ENCODE measurements at regions not wholly inside any gene's neighbourhood (a gene's known extent, or its start where the extent isn't known, plus 50 kb on each side); places are given as distances from the start of the nearest gene placed in this dataset.

- H3K27me3 ChIP-seq (ENCODE audit: insufficient read depth, low read depth), result no peaks in the 10 kb centered on the region
- H3F3A ChIP-seq (ENCODE audit: insufficient read depth, low read depth), result no peaks in the 10 kb centered on the region
- no peak overlapping the region for H3K27ac ChIP-seq
- H4K20me1 ChIP-seq (ENCODE audit: insufficient read depth), result no peaks in the 10 kb centered on the region
- no peak for DNase-seq
- H3K36me3 ChIP-seq (ENCODE audit: low read depth), result no peaks in the 10 kb centered on the region
- TF ChIP-seq CTCF (conservative IDR thresholded peaks at IDR 0.05) (no peak), EZH2 (IDR thresholded peaks at IDR 0.05; ENCODE audit: low read depth) (no peak)
- H3K4me2 ChIP-seq, result no peak overlapping the region
- H3K9me2 ChIP-seq (ENCODE audit: insufficient read depth), result no peaks in the 10 kb centered on the region
- no TSS peak for BruUV-seq (replicated peaks)
- H3K9me3 ChIP-seq (ENCODE audit: insufficient read depth, low read depth), result no peaks in the 10 kb centered on the region
- no peaks in the 10 kb centered on the region for H3K79me2 ChIP-seq (ENCODE audit: low read depth)
- no peak overlapping the region for H3K4me3 ChIP-seq
- CTCF ChIA-PET, result interaction anchor here (0.6 kb wide), 1 partner anchor 1395 kb away, joined by 7 read pairs; no protein-coding TSS in a partner anchor
- 0 out of 2 replicates have a peak, but pooled peaks cover 9% of the 10 kb centered on the region for H3K4me1 ChIP-seq (replicated peaks; ENCODE audit: insufficient read depth)
- intact Hi-C loops (cut with micrococcal nuclease; ENCODE audit: unreplicated experiment), result no loop called here
- no peak overlapping the region for H2AFZ ChIP-seq
- POLR2A ChIA-PET (ENCODE audit: unreplicated experiment), result no interaction called here
These were observed 66.5 kb upstream of the CLCN4 start for GRCh38 chrX:10090319-10090718.

GRCh38 chrX:10095246-10095645, 61.5 kb upstream of the CLCN4 start:
- Histone ChIP-seq H2AFZ (no peak overlapping the region), H4K20me1 (ENCODE audit: insufficient read depth) (no peaks in the 10 kb centered on the region), H3K4me3 (no peak overlapping the region), H3K36me3 (ENCODE audit: low read depth) (no peaks in the 10 kb centered on the region), H3K27me3 (ENCODE audit: insufficient read depth, low read depth) (no peaks in the 10 kb centered on the region), H3K9me3 (ENCODE audit: insufficient read depth, low read depth) (no peaks in the 10 kb centered on the region), H3K79me2 (ENCODE audit: low read depth) (no peaks in the 10 kb centered on the region), H3K9me2 (ENCODE audit: insufficient read depth) (no peaks in the 10 kb centered on the region), H3K4me1 (replicated peaks; ENCODE audit: insufficient read depth) (no peaks in the 10 kb centered on the region), H3K27ac (no peak overlapping the region), H3F3A (ENCODE audit: insufficient read depth, low read depth) (no peaks in the 10 kb centered on the region), H3K4me2 (no peak overlapping the region)
- intact Hi-C loops (cut with micrococcal nuclease; ENCODE audit: unreplicated experiment), result no loop called here
- TF ChIP-seq CTCF (conservative IDR thresholded peaks at IDR 0.05) (no peak), EZH2 (IDR thresholded peaks at IDR 0.05; ENCODE audit: low read depth) (no peak)
- BruUV-seq (replicated peaks), result no TSS peak
- CTCF ChIA-PET, result no interaction called here
- POLR2A ChIA-PET (ENCODE audit: unreplicated experiment), result no interaction called here
- no peak for DNase-seq

GRCh38 chrX:10095698-10096432, 60.9 kb upstream of the CLCN4 start:
- no peaks in the 10 kb centered on the region for H3K36me3 ChIP-seq (ENCODE audit: low read depth)
- H3K4me1 ChIP-seq (replicated peaks; ENCODE audit: insufficient read depth), result no peaks in the 10 kb centered on the region
- no peaks in the 10 kb centered on the region for H4K20me1 ChIP-seq (ENCODE audit: insufficient read depth)
- no TSS peak for BruUV-seq (replicated peaks)
- H2AFZ ChIP-seq, result no peak overlapping the region
- intact Hi-C loops (cut with micrococcal nuclease; ENCODE audit: unreplicated experiment), result no loop called here
- H3K27me3 ChIP-seq (ENCODE audit: insufficient read depth, low read depth), result no peaks in the 10 kb centered on the region
- H3F3A ChIP-seq (ENCODE audit: insufficient read depth, low read depth), result no peaks in the 10 kb centered on the region
- TF ChIP-seq CTCF (conservative IDR thresholded peaks at IDR 0.05), result no peak
- no peak for TF ChIP-seq EZH2 (IDR thresholded peaks at IDR 0.05; ENCODE audit: low read depth)
- no peaks in the 10 kb centered on the region for H3K79me2 ChIP-seq (ENCODE audit: low read depth)
- POLR2A ChIA-PET (ENCODE audit: unreplicated experiment), result no interaction called here
- H3K9me2 ChIP-seq (ENCODE audit: insufficient read depth), result no peaks in the 10 kb centered on the region
- DNase-seq, result no peak
- H3K4me2 ChIP-seq, result no peak overlapping the region
- no peak overlapping the region for H3K4me3 ChIP-seq
- H3K9me3 ChIP-seq (ENCODE audit: insufficient read depth, low read depth), result no peaks in the 10 kb centered on the region
- CTCF ChIA-PET, result no interaction called here
- no peak overlapping the region for H3K27ac ChIP-seq

All from PC-9 (cell line).